ENCODE measurements at regions not wholly inside any gene's neighbourhood (a gene's known extent, or its start where the extent isn't known, plus 50 kb on each side); places are given as distances from the start of the nearest gene placed in this dataset.

- no peak overlapping the region for H3K4me3 ChIP-seq
- DNase-seq (ENCODE audit: extremely low spot score in 2 of 2): no peak
- no peak overlapping the region for H3K27ac ChIP-seq
- intact Hi-C loops (cut with DNase I): no loop called here
- peaks cover 12% of the 10 kb centered on the region for H3K4me1 ChIP-seq
- no peaks in the 10 kb centered on the region for H3K27me3 ChIP-seq
- H3K9me3 ChIP-seq: no peaks in the 10 kb centered on the region
- TF ChIP-seq CTCF (IDR thresholded peaks at IDR 0.05): no peak
- TF ChIP-seq POLR2A (IDR thresholded peaks at IDR 0.05): no peak
- no peak for TF ChIP-seq POLR2AphosphoS5 (IDR thresholded peaks at IDR 0.05; ENCODE audit: insufficient read depth in 1 of 2, low read depth in 1 of 2)
- H3K36me3 ChIP-seq: no peaks in the 10 kb centered on the region
These were observed 253.4 kb downstream of the HACE1 start for GRCh38 chr6:104606361-104606760.

- Histone ChIP-seq H3K4me3 (no peak overlapping the region), H3K4me1 (peaks cover 13% of the 10 kb centered on the region), H3K36me3 (no peaks in the 10 kb centered on the region), H3K9me3 (no peaks in the 10 kb centered on the region), H3K27me3 (no peaks in the 10 kb centered on the region), H3K27ac (no peak overlapping the region)
- TF ChIP-seq POLR2A (IDR thresholded peaks at IDR 0.05): no peak
- TF ChIP-seq CTCF (IDR thresholded peaks at IDR 0.05): no peak
- TF ChIP-seq POLR2AphosphoS5 (IDR thresholded peaks at IDR 0.05; ENCODE audit: insufficient read depth in 1 of 2, low read depth in 1 of 2): no peak
- no peak for DNase-seq (ENCODE audit: extremely low spot score in 2 of 2)
- intact Hi-C loops (cut with DNase I): no loop called here
These were observed 255.0 kb downstream of the HACE1 start for GRCh38 chr6:104604685-104605084.

GRCh38 chr6:104603108-104603745 lies 256.5 kb downstream of the HACE1 start:
- peaks cover 13% of the 10 kb centered on the region for H3K4me1 ChIP-seq
- DNase-seq (ENCODE audit: extremely low spot score in 2 of 2): no peak
- H3K36me3 ChIP-seq: no peaks in the 10 kb centered on the region
- TF ChIP-seq POLR2AphosphoS5 (IDR thresholded peaks at IDR 0.05; ENCODE audit: insufficient read depth in 1 of 2, low read depth in 1 of 2) (no peak), CTCF (IDR thresholded peaks at IDR 0.05) (no peak), POLR2A (IDR thresholded peaks at IDR 0.05) (no peak)
- H3K9me3 ChIP-seq: no peaks in the 10 kb centered on the region
- H3K27me3 ChIP-seq: no peaks in the 10 kb centered on the region
- no peak overlapping the region for H3K27ac ChIP-seq
- no peak overlapping the region for H3K4me3 ChIP-seq
- intact Hi-C loops (cut with DNase I): no loop called here

- intact Hi-C loops (cut with DNase I): no loop called here
- no peak overlapping the region for H3K27ac ChIP-seq
- no peaks in the 10 kb centered on the region for H3K9me3 ChIP-seq
- H3K36me3 ChIP-seq: no peaks in the 10 kb centered on the region
- DNase-seq (ENCODE audit: extremely low spot score in 2 of 2): no peak
- peaks cover 13% of the 10 kb centered on the region for H3K4me1 ChIP-seq
- no peaks in the 10 kb centered on the region for H3K27me3 ChIP-seq
- no peak overlapping the region for H3K4me3 ChIP-seq
- TF ChIP-seq CTCF (IDR thresholded peaks at IDR 0.05) (no peak), POLR2AphosphoS5 (IDR thresholded peaks at IDR 0.05; ENCODE audit: insufficient read depth in 1 of 2, low read depth in 1 of 2) (no peak), POLR2A (IDR thresholded peaks at IDR 0.05) (no peak)
These were observed 258.0 kb downstream of the HACE1 start for GRCh38 chr6:104601721-104602120.

GRCh38 chr6:104601131-104601651 lies 258.5 kb downstream of the HACE1 start:
- H3K27me3 ChIP-seq: no peaks in the 10 kb centered on the region
- H3K9me3 ChIP-seq: no peaks in the 10 kb centered on the region
- H3K4me3 ChIP-seq: no peak overlapping the region
- H3K36me3 ChIP-seq: no peaks in the 10 kb centered on the region
- no peak overlapping the region for H3K27ac ChIP-seq
- no peak for DNase-seq (ENCODE audit: extremely low spot score in 2 of 2)
- H3K4me1 ChIP-seq: peaks cover 13% of the 10 kb centered on the region
- intact Hi-C loops (cut with DNase I): no loop called here
- TF ChIP-seq POLR2A (IDR thresholded peaks at IDR 0.05): no peak
- no peak for TF ChIP-seq POLR2AphosphoS5 (IDR thresholded peaks at IDR 0.05; ENCODE audit: insufficient read depth in 1 of 2, low read depth in 1 of 2)
- TF ChIP-seq CTCF (IDR thresholded peaks at IDR 0.05): no peak
